Transverse colon (tissue), 4 donors: ENCODE measurements at regions not wholly inside any gene's neighbourhood (a gene's known extent, or its start where the extent isn't known, plus 50 kb on each side); places are given as distances from the start of the nearest gene placed in this dataset.

Source experiments
- CTCF ChIP-seq, 5 experiments: fragments of 200-600 bp in 3 of 5; fragments of 450-650 bp in 2 of 5; sonication (generic) in 3 of 5; IDR thresholded peaks; 1 replicate in 2 of 5; 2 replicates in 3 of 5; pipeline ENCODE4 v1.5.1; 2016 to 2017; ENCODE audit warnings: antibody characterized with exemption in 5 of 5, inconsistent platforms in 3 of 5, mild to moderate bottlenecking in 2 of 5, moderate library complexity in 1 of 5
- EP300 ChIP-seq: sonication (generic); formaldehyde crosslinking; IDR thresholded peaks from one replicate; pipeline ENCODE4 v1.6.1; 2017; ENCODE audit warnings: antibody characterized with exemption, low read depth
- POLR2A ChIP-seq: fragments of 450-650 bp; IDR thresholded peaks from one replicate; pipeline ENCODE4 v1.6.1; 2016; ENCODE audit warnings: antibody characterized with exemption, mild to moderate bottlenecking, moderate library complexity
- POLR2AphosphoS5 ChIP-seq, 3 donors: sonication (generic); formaldehyde crosslinking; IDR thresholded peaks; one replicate each; pipeline ENCODE4 v1.6.1; 2016; ENCODE audit warnings: antibody characterized with exemption in 3 of 3

GRCh38 chr2:142380372-142380771, 249.6 kb upstream of the LRP1B start:
- TF ChIP-seq POLR2AphosphoS5 (IDR thresholded peaks at IDR 0.05) (no peak), POLR2A (no peak), CTCF (IDR thresholded peaks at IDR 0.05) (no peak), EP300 (no peak)
